ENCODE measurements at regions not wholly inside any gene's neighbourhood (a gene's known extent, or its start where the extent isn't known, plus 50 kb on each side); places are given as distances from the start of the nearest gene placed in this dataset.

DNA sequence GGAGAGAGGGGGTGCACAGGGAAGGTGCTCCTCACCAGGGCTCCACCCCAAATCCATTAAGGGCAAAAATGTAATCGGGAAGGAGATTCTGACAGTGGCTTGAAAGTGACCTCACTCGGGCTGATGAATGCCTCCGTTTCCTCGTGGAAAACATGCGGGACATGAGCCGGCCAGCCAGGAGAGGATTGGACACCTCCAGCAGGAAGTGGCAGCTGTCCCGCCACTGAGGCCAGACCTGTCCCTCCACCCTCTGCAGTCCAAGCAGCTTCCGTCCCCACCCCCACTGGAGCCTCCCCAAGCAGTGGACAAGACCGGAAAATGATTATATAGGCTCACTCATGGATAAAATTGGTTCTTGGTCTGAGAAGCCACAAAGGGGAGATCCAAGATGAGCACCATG is 82.1 kb upstream of the CCL1 start:
- TF ChIP-seq, protein P1, sequence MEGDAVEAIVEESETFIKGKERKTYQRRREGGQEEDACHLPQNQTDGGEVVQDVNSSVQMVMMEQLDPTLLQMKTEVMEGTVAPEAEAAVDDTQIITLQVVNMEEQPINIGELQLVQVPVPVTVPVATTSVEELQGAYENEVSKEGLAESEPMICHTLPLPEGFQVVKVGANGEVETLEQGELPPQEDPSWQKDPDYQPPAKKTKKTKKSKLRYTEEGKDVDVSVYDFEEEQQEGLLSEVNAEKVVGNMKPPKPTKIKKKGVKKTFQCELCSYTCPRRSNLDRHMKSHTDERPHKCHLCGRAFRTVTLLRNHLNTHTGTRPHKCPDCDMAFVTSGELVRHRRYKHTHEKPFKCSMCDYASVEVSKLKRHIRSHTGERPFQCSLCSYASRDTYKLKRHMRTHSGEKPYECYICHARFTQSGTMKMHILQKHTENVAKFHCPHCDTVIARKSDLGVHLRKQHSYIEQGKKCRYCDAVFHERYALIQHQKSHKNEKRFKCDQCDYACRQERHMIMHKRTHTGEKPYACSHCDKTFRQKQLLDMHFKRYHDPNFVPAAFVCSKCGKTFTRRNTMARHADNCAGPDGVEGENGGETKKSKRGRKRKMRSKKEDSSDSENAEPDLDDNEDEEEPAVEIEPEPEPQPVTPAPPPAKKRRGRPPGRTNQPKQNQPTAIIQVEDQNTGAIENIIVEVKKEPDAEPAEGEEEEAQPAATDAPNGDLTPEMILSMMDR (IDR thresholded peaks at IDR 0.05), result no peak
- TF ChIP-seq POLR2A (IDR thresholded peaks at IDR 0.05), result no peak

Data from heart left ventricle (tissue), 13 donors.